ENCODE measurements at regions not wholly inside any gene's neighbourhood (a gene's known extent, or its start where the extent isn't known, plus 50 kb on each side); places are given as distances from the start of the nearest gene placed in this dataset.

DNA sequence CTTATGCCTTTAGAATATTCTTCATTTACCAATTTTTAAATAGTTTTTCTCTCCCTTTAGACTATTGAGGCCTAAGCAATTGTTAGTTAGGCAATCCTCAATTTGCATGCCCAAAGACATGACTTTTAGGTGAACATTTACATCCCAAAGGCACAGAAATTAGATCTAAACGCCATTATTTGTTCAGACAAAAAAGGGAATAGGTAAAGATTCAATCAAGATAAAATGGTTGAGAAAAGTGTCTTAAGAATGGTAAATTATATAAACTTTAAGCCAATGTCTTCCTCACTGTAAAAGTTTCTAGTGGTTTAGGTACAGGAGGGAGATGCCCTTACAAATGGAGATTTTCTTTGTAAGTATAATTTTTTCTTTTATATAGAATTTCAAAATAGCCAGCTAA, 50.2 kb upstream of the MME start:
- no peak overlapping the region for H3K27ac Mint-ChIP-seq (ENCODE audit: unreplicated experiment)

GRCh38 chr3:155026999-155027591, 53.0 kb upstream of the MME start:
- peaks cover 6% of the 10 kb centered on the region for H3K4me1 Mint-ChIP-seq (ENCODE audit: unreplicated experiment)
- no peaks in the 10 kb centered on the region for H3K27me3 Mint-ChIP-seq (ENCODE audit: unreplicated experiment)
- TF ChIP-seq CTCF (IDR thresholded peaks at IDR 0.05; ENCODE audit: unreplicated experiment): no peak
- peak overlapping the region; percentile 25 for H3K27ac Mint-ChIP-seq (ENCODE audit: unreplicated experiment)
- no peaks in the 10 kb centered on the region for H3K36me3 Mint-ChIP-seq (ENCODE audit: low read depth, unreplicated experiment)
- H3K4me3 Mint-ChIP-seq (ENCODE audit: unreplicated experiment): no peak overlapping the region
- H3K9me3 Mint-ChIP-seq (ENCODE audit: unreplicated experiment): no peaks in the 10 kb centered on the region
- DNase-seq (ENCODE audit: low spot score): no peak

More for the DNA sequence above, 50.2 kb upstream of the MME start:
- Mint-ChIP-seq H3K9me3 (ENCODE audit: unreplicated experiment) (no peaks in the 10 kb centered on the region), H3K4me3 (ENCODE audit: unreplicated experiment) (no peak overlapping the region), H3K4me1 (ENCODE audit: unreplicated experiment) (peaks cover 6% of the 10 kb centered on the region), H3K36me3 (ENCODE audit: low read depth, unreplicated experiment) (no peaks in the 10 kb centered on the region), H3K27me3 (ENCODE audit: unreplicated experiment) (no peaks in the 10 kb centered on the region)
- DNase-seq (ENCODE audit: low spot score): no peak
- TF ChIP-seq CTCF (IDR thresholded peaks at IDR 0.05; ENCODE audit: unreplicated experiment): no peak

DNA sequence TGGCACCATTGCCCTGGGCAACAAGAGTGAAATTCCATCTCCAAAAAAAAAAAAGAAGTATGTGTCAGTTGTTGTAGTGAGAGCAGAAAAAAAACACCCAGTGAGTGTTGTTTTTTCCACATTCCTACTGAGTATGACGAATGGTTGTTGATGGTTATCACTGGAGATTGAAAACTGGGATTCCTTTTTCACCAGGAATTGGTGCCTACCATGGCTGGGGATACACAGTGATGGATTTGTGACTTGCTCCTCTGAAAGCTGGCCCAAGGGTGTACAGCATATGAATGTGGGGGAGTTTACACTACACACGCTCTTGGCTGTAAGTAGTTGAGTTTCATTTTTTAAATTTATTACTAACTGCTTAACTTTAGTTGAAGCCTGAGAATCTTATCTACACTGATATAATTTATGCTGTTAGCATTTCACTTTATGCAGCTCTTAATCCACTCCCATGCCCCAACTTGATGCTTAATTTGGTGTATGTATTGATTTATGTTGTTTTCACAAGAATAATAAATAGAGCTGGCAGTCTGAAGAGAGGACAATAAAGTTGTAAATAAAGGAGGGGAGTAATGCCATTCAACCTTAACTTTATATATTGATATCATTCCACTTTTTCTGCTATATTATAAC, 56.0 kb upstream of the MME start:
- no peak overlapping the region for H3K27ac Mint-ChIP-seq (ENCODE audit: unreplicated experiment)
- no peak overlapping the region for H3K4me3 Mint-ChIP-seq (ENCODE audit: unreplicated experiment)
- peaks cover 5% of the 10 kb centered on the region for H3K27me3 Mint-ChIP-seq (ENCODE audit: unreplicated experiment)
- H3K4me1 Mint-ChIP-seq (ENCODE audit: unreplicated experiment): peaks cover 13% of the 10 kb centered on the region
- TF ChIP-seq CTCF (IDR thresholded peaks at IDR 0.05; ENCODE audit: unreplicated experiment): no peak
- H3K36me3 Mint-ChIP-seq (ENCODE audit: low read depth, unreplicated experiment): no peaks in the 10 kb centered on the region
- no peaks in the 10 kb centered on the region for H3K9me3 Mint-ChIP-seq (ENCODE audit: unreplicated experiment)
- DNase-seq (ENCODE audit: low spot score): no peak

GRCh38 chr3:155022896-155023295, 57.2 kb upstream of the MME start:
- no peak for DNase-seq (ENCODE audit: low spot score)
- Mint-ChIP-seq H3K27ac (ENCODE audit: unreplicated experiment) (no peak overlapping the region), H3K36me3 (ENCODE audit: low read depth, unreplicated experiment) (no peaks in the 10 kb centered on the region), H3K27me3 (ENCODE audit: unreplicated experiment) (peaks cover 6% of the 10 kb centered on the region), H3K4me3 (ENCODE audit: unreplicated experiment) (no peak overlapping the region), H3K4me1 (ENCODE audit: unreplicated experiment) (peaks cover 22% of the 10 kb centered on the region), H3K9me3 (ENCODE audit: unreplicated experiment) (no peaks in the 10 kb centered on the region)
- no peak for TF ChIP-seq CTCF (IDR thresholded peaks at IDR 0.05; ENCODE audit: unreplicated experiment)

- Mint-ChIP-seq H3K4me3 (ENCODE audit: unreplicated experiment) (no peak overlapping the region), H3K27ac (ENCODE audit: unreplicated experiment) (no peak overlapping the region), H3K36me3 (ENCODE audit: low read depth, unreplicated experiment) (no peaks in the 10 kb centered on the region), H3K27me3 (ENCODE audit: unreplicated experiment) (peaks cover 6% of the 10 kb centered on the region), H3K4me1 (ENCODE audit: unreplicated experiment) (peaks cover 16% of the 10 kb centered on the region), H3K9me3 (ENCODE audit: unreplicated experiment) (no peaks in the 10 kb centered on the region)
- no peak for TF ChIP-seq CTCF (IDR thresholded peaks at IDR 0.05; ENCODE audit: unreplicated experiment)
- DNase-seq (ENCODE audit: low spot score): no peak
These were observed 60.5 kb upstream of the MME start for GRCh38 chr3:155019575-155019974.

Measured in endothelial cell (in vitro differentiated cells).